Coronary artery (tissue), 2 donors: ENCODE measurements at regions not wholly inside any gene's neighbourhood (a gene's known extent, or its start where the extent isn't known, plus 50 kb on each side); places are given as distances from the start of the nearest gene placed in this dataset.

Source experiments
- DNase-seq: peaks from one replicate; pipeline ENCODE4 v3.0.0-alpha.2; 2017; ENCODE audit warnings: low spot score
- H3K27ac ChIP-seq, 2 donors: fragments of 200-600 bp; sonication (generic); one replicate each; pipeline ENCODE4 v1.5.1; 2016 to 2019
- H3K4me3 ChIP-seq: fragments of 200-600 bp; sonication (generic); 2 replicates; pipeline ENCODE4 v1.5.1; 2016; ENCODE audit warnings: mild to moderate bottlenecking, moderate library complexity
- CTCF ChIP-seq: fragments of 200-600 bp; sonication (generic); IDR thresholded peaks from one replicate; pipeline ENCODE4 v1.5.1; 2019; ENCODE audit warnings: antibody characterized with exemption

- DNase-seq, result no peak
- no peak overlapping the region for H3K27ac ChIP-seq
- TF ChIP-seq CTCF, result no peak
- no peak overlapping the region for H3K4me3 ChIP-seq
Measured at GRCh38 chr12:41962171-41962572, 182.5 kb downstream of the GXYLT1 start.

GRCh38 chr12:41959271-41959670 lies 185.4 kb downstream of the GXYLT1 start:
- no peak for DNase-seq
- Histone ChIP-seq H3K4me3 (no peak overlapping the region), H3K27ac (no peak overlapping the region)
- no peak for TF ChIP-seq CTCF

GRCh38 chr12:41956353-41956752 lies 188.3 kb downstream of the GXYLT1 start:
- no peak for DNase-seq
- H3K4me3 ChIP-seq, result no peak overlapping the region
- H3K27ac ChIP-seq, result peak overlapping the region in 1 of 2 donors; percentile 20
- TF ChIP-seq CTCF, result no peak

GRCh38 chr12:41950455-41950854 lies 194.2 kb downstream of the GXYLT1 start:
- no peak for DNase-seq
- no peak overlapping the region for H3K27ac ChIP-seq
- no peak for TF ChIP-seq CTCF
- H3K4me3 ChIP-seq, result no peak overlapping the region

GRCh38 chr12:41946106-41946505 lies 198.6 kb downstream of the GXYLT1 start:
- H3K27ac ChIP-seq, result no peak overlapping the region

GRCh38 chr12:41944216-41944615 lies 200.5 kb downstream of the GXYLT1 start:
- no peak overlapping the region for H3K27ac ChIP-seq
- no peak overlapping the region for H3K4me3 ChIP-seq
- TF ChIP-seq CTCF, result no peak
- DNase-seq, result no peak

More at GRCh38 chr12:41946106-41946505, 198.6 kb downstream of the GXYLT1 start:
- H3K4me3 ChIP-seq, result no peak overlapping the region
- no peak for DNase-seq
- no peak for TF ChIP-seq CTCF

GRCh38 chr12:41943671-41944070 lies 201.0 kb downstream of the GXYLT1 start:
- no peak overlapping the region for H3K4me3 ChIP-seq
- no peak for DNase-seq
- TF ChIP-seq CTCF, result no peak
- H3K27ac ChIP-seq, result no peak overlapping the region
